ENCODE measurements at regions not wholly inside any gene's neighbourhood (a gene's known extent, or its start where the extent isn't known, plus 50 kb on each side); places are given as distances from the start of the nearest gene placed in this dataset.

GRCh38 chr6:23418095-23418494 is 707.9 kb upstream of the NRSN1 start:
- Histone ChIP-seq H3K27ac (ENCODE audit: low read depth, low read length) (no peak overlapping the region), H3K4me2 (ENCODE audit: low read length) (no peak overlapping the region), H2AFZ (ENCODE audit: low read depth, low read length, poor library complexity, severe bottlenecking) (no peak overlapping the region), H3K9me2 (ENCODE audit: insufficient read depth) (no peaks in the 10 kb centered on the region), H4K20me1 (ENCODE audit: insufficient read depth) (no peaks in the 10 kb centered on the region), H3K4me1 (ENCODE audit: control insufficient read depth in 1 of 2, insufficient read depth in 2 of 2, low read length in 2 of 2) (no peaks in the 10 kb centered on the region), H3K4me3 (replicated peaks in 1 of 2; ENCODE audit: low read depth in 1 of 2, low read length in 2 of 2) (no peak overlapping the region), H3K79me2 (ENCODE audit: insufficient read depth, low read length) (no peaks in the 10 kb centered on the region), H3K27me3 (ENCODE audit: insufficient read depth, low read length) (no peaks in the 10 kb centered on the region), H3K9ac (ENCODE audit: low read length) (no peak overlapping the region), H3K36me3 (ENCODE audit: control insufficient read depth in 1 of 2, insufficient read depth in 2 of 2, low read length in 2 of 2) (no peaks in the 10 kb centered on the region), H3K9me3 (ENCODE audit: control insufficient read depth in 1 of 2, insufficient read depth in 1 of 2, low read depth in 1 of 2, low read length in 2 of 2) (peaks cover 0 to 15% of the 10 kb centered on the region in 2 experiments; a peak in 2 of 4 replicates)
- TF ChIP-seq, protein P1, sequence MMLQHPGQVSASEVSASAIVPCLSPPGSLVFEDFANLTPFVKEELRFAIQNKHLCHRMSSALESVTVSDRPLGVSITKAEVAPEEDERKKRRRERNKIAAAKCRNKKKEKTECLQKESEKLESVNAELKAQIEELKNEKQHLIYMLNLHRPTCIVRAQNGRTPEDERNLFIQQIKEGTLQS (IDR thresholded peaks at IDR 0.05) = no peak
- TF ChIP-seq EZH2 (IDR thresholded peaks at IDR 0.05) = no peak
- no peak for TF ChIP-seq EZH2phosphoT487 (IDR thresholded peaks at IDR 0.05; ENCODE audit: borderline replicate concordance)
- no peak for TF ChIP-seq TCF7L2 (IDR thresholded peaks at IDR 0.05; ENCODE audit: borderline replicate concordance, extremely low read depth, insufficient read depth, insufficient read length)
- TF ChIP-seq SRF (IDR thresholded peaks at IDR 0.05; ENCODE audit: low read depth) = no peak
- TF ChIP-seq, protein P2, sequence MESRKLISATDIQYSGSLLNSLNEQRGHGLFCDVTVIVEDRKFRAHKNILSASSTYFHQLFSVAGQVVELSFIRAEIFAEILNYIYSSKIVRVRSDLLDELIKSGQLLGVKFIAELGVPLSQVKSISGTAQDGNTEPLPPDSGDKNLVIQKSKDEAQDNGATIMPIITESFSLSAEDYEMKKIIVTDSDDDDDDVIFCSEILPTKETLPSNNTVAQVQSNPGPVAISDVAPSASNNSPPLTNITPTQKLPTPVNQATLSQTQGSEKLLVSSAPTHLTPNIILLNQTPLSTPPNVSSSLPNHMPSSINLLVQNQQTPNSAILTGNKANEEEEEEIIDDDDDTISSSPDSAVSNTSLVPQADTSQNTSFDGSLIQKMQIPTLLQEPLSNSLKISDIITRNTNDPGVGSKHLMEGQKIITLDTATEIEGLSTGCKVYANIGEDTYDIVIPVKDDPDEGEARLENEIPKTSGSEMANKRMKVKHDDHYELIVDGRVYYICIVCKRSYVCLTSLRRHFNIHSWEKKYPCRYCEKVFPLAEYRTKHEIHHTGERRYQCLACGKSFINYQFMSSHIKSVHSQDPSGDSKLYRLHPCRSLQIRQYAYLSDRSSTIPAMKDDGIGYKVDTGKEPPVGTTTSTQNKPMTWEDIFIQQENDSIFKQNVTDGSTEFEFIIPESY (IDR thresholded peaks at IDR 0.05; ENCODE audit: extremely low read depth, insufficient replicate concordance, low read length) = no peak
- TF ChIP-seq CBX3 (IDR thresholded peaks at IDR 0.05; ENCODE audit: low read depth) = no peak
- CTCF ChIA-PET = no interaction called here
- RAD21 ChIA-PET (ENCODE audit: low non-redundant PET in 1 of 2, low total read pairs in 2 of 2, uncharacterized antibody in 2 of 2, unreplicated experiment in 2 of 2) = no interaction called here
- DNase-seq (ENCODE audit: low read depth, low spot score) = no peak
- no TSS peak for BruUV-seq (replicated peaks)
- POLR2A ChIA-PET = no interaction called here
- no peak for ATAC-seq
- intact Hi-C loops (cut with micrococcal nuclease) = no loop called here

DNA sequence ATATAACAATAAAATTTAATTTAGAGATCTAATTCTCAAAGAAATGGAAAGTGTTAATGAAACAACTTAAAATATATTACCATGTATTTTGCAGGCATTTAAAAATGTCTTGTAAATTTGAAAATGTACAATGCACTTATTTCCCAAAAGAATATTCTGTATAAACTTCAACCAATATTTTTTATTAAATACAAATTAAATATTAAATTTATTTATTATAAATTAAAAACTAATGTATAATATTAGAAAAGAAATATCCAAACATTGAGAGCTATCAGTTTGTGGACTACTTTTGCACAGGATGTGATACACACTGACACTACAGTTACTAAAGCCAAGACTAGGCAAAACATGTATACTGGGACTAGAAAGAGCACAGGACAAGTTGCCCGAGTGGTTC is 707.0 kb upstream of the NRSN1 start:
- no peaks in the 10 kb centered on the region for H3K36me3 ChIP-seq (ENCODE audit: control insufficient read depth in 1 of 2, insufficient read depth in 2 of 2, low read length in 2 of 2)
- no peak for DNase-seq (ENCODE audit: low read depth, low spot score)
- no peak overlapping the region for H3K4me3 ChIP-seq (replicated peaks in 1 of 2; ENCODE audit: low read depth in 1 of 2, low read length in 2 of 2)
- H3K27me3 ChIP-seq (ENCODE audit: insufficient read depth, low read length) = no peaks in the 10 kb centered on the region
- H3K79me2 ChIP-seq (ENCODE audit: insufficient read depth, low read length) = no peaks in the 10 kb centered on the region
- no peaks in the 10 kb centered on the region for H3K4me1 ChIP-seq (ENCODE audit: control insufficient read depth in 1 of 2, insufficient read depth in 2 of 2, low read length in 2 of 2)
- POLR2A ChIA-PET = no interaction called here
- H3K9me3 ChIP-seq (ENCODE audit: control insufficient read depth in 1 of 2, insufficient read depth in 1 of 2, low read depth in 1 of 2, low read length in 2 of 2) = peaks cover 0 to 15% of the 10 kb centered on the region in 2 experiments; a peak in 2 of 4 replicates
- no peaks in the 10 kb centered on the region for H3K9me2 ChIP-seq (ENCODE audit: insufficient read depth)
- no peak overlapping the region for H2AFZ ChIP-seq (ENCODE audit: low read depth, low read length, poor library complexity, severe bottlenecking)
- H3K27ac ChIP-seq (ENCODE audit: low read depth, low read length) = no peak overlapping the region
- BruUV-seq (replicated peaks) = no TSS peak
- no peak overlapping the region for H3K4me2 ChIP-seq (ENCODE audit: low read length)
- H4K20me1 ChIP-seq (ENCODE audit: insufficient read depth) = no peaks in the 10 kb centered on the region
- RAD21 ChIA-PET (ENCODE audit: low non-redundant PET in 1 of 2, low total read pairs in 2 of 2, uncharacterized antibody in 2 of 2, unreplicated experiment in 2 of 2) = no interaction called here
- intact Hi-C loops (cut with micrococcal nuclease) = no loop called here
- CTCF ChIA-PET = no interaction called here
- no peak overlapping the region for H3K9ac ChIP-seq (ENCODE audit: low read length)
- no peak for ATAC-seq
- TF ChIP-seq YY1 (IDR thresholded peaks at IDR 0.05; ENCODE audit: extremely low read depth, insufficient replicate concordance, low read depth, low read length) (no peak), SIN3A (IDR thresholded peaks at IDR 0.05; ENCODE audit: low read depth) (no peak), CTCF (IDR thresholded peaks at IDR 0.05 in 2 of 3, conservative IDR thresholded peaks at IDR 0.05 in 1 of 3; ENCODE audit: borderline replicate concordance in 1 of 3, insufficient read depth in 1 of 3, low read depth in 2 of 3, low read length in 2 of 3) (no peak), ZFX (IDR thresholded peaks at IDR 0.05) (no peak), POLR2A (IDR thresholded peaks at IDR 0.05; ENCODE audit: borderline replicate concordance, extremely low read depth, insufficient read depth, insufficient read length) (no peak), EZH2phosphoT487 (IDR thresholded peaks at IDR 0.05; ENCODE audit: borderline replicate concordance) (no peak), SP1 (IDR thresholded peaks at IDR 0.05; ENCODE audit: low read depth) (no peak), CBX3 (IDR thresholded peaks at IDR 0.05; ENCODE audit: low read depth) (no peak), POLR2AphosphoS5 (IDR thresholded peaks at IDR 0.05; ENCODE audit: low read depth, low read length) (no peak)
- TF ChIP-seq, protein P2 (IDR thresholded peaks at IDR 0.05; ENCODE audit: extremely low read depth, insufficient replicate concordance, low read length) = no peak
